Panc1 (cell line): ENCODE measurements at regions not wholly inside any gene's neighbourhood (a gene's known extent, or its start where the extent isn't known, plus 50 kb on each side); places are given as distances from the start of the nearest gene placed in this dataset.

Experiments
- ATAC-seq: fragments of 200-7000 bp; cut with Tn5 transposase; 2 replicates; pipeline ENCODE4 v1.9.1; 2020; ENCODE audit warnings: mild to moderate bottlenecking, moderate library complexity
- BruUV-seq: library from RNA; stranded (reverse); fragments of 400-500 nt; replicated peaks from 2 replicates; lab custom pipeline; 2021; lab: Mats Ljungman, UMichigan
- CTCF ChIA-PET: fragments of 300-600 bp; sonication (Branson Sonifier 250); formaldehyde crosslinking; loops from one replicate; lab custom pipeline; 2022; ENCODE audit warnings: antibody characterized with exemption; lab: Charles Lee
- POLR2A ChIA-PET: fragments of 300-600 bp; sonication (Branson Sonifier 250); formaldehyde crosslinking; loops from one replicate; lab custom pipeline; 2022; ENCODE audit warnings: antibody characterized with exemption; lab: Charles Lee
- DNase-seq: peaks from one replicate; pipeline ENCODE4 v3.0.0-alpha.2; 2010; ENCODE audit warnings: low read depth, low spot score
- H3K27ac ChIP-seq: 2 replicates; pipeline ENCODE4 v1.5.1; 2011; ENCODE audit warnings: mild to moderate bottlenecking, low read length, inconsistent platforms
- H3K27me3 ChIP-seq: fragments of 200-500 bp; sonication (Bioruptor generic); 2 replicates; pipeline ENCODE4 v1.6.0; 2014; ENCODE audit warnings: low read length, inconsistent platforms; ENCODE audit not compliant: control insufficient read depth, insufficient read depth
- H3K36me3 ChIP-seq: fragments of 200-500 bp; sonication (Bioruptor generic); 2 replicates; pipeline ENCODE4 v1.5.1; 2014; ENCODE audit warnings: inconsistent platforms, mild to moderate bottlenecking, low read length, moderate library complexity; ENCODE audit not compliant: control insufficient read depth, insufficient read depth
- H3K4me1 ChIP-seq: 2 replicates; pipeline ENCODE4 v1.5.1; 2011; ENCODE audit warnings: inconsistent platforms, mild to moderate bottlenecking, low read length, moderate library complexity; ENCODE audit not compliant: control insufficient read depth, insufficient read depth
- H3K4me3 ChIP-seq, 2 experiments: 2 replicates each; pipeline ENCODE4 v1.5.1; 2011 to 2012; ENCODE audit warnings: low read depth in 2 of 2, low read length in 2 of 2, mild to moderate bottlenecking in 2 of 2, inconsistent platforms in 1 of 2, moderate library complexity in 1 of 2
- H3K9me3 ChIP-seq: fragments of 200-500 bp; sonication (Bioruptor generic); 2 replicates; pipeline ENCODE4 v1.5.1; 2014; ENCODE audit warnings: low read depth, mild to moderate bottlenecking, inconsistent platforms, low read length, moderate library complexity; ENCODE audit not compliant: control insufficient read depth, insufficient read depth
- CTCF ChIP-seq: fragments of 450-650 bp; IDR thresholded peaks from 2 replicates; pipeline ENCODE4 v1.5.1; 2017; ENCODE audit warnings: mild to moderate bottlenecking
- POLR2AphosphoS5 ChIP-seq: IDR thresholded peaks from 2 replicates; pipeline ENCODE4 v1.6.1; 2012; ENCODE audit warnings: mild to moderate bottlenecking, low read depth, low read length, moderate library complexity
- REST ChIP-seq, 2 experiments: IDR thresholded peaks; 2 replicates each; pipeline ENCODE4 v1.6.1; 2011 to 2012; ENCODE audit warnings: low read depth in 2 of 2, control low read depth in 1 of 2, low read length in 1 of 2, mild to moderate bottlenecking in 1 of 2, moderate library complexity in 1 of 2; ENCODE audit not compliant: insufficient read depth in 1 of 2
- SIN3A ChIP-seq: IDR thresholded peaks from 2 replicates; pipeline ENCODE4 v1.6.1; 2012; ENCODE audit warnings: low read depth, mild to moderate bottlenecking, low read length, moderate library complexity, borderline replicate concordance; ENCODE audit not compliant: insufficient read depth
- TCF7L2 ChIP-seq: IDR thresholded peaks from 2 replicates; pipeline ENCODE4 v1.6.1; 2011; ENCODE audit warnings: mild to moderate bottlenecking, low read depth, low read length, inconsistent platforms
- in situ Hi-C: cut with HindIII; loops from 2 replicates; pipeline ENCODE4 v1.10.0; 2016; ENCODE audit warnings: low sequenced_read_pairs, low pct_unique_long_range_greater_than_20kb
- intact Hi-C: fragments of 100-400 bp; cut with micrococcal nuclease; formaldehyde crosslinking; loops from one replicate; pipeline ENCODE4 v1.10.0; 2022; ENCODE audit not compliant: unreplicated experiment

GRCh38 chr11:127393460-127393997 lies 393.0 kb upstream of the KIRREL3 start:
- no peaks in the 10 kb centered on the region for H3K36me3 ChIP-seq
- H3K27ac ChIP-seq, result no peak overlapping the region
- no peak for ATAC-seq
- H3K9me3 ChIP-seq, result no peaks in the 10 kb centered on the region
- H3K4me1 ChIP-seq, result no peaks in the 10 kb centered on the region
- H3K27me3 ChIP-seq, result no peaks in the 10 kb centered on the region
- intact Hi-C loops (no loop called here), in situ Hi-C loops (no loop called here)
- ChIA-PET POLR2A (interaction anchor here (0.6 kb wide), 1 partner anchor 1124 kb away, joined by 9 read pairs; no protein-coding TSS in a partner anchor), CTCF (no interaction called here)
- BruUV-seq, result no TSS peak
- TF ChIP-seq SIN3A (no peak), CTCF (no peak), TCF7L2 (no peak), REST (IDR thresholded peaks at IDR 0.05; ENCODE audit: insufficient read depth in 1 of 2, low read depth in 2 of 2, low read length in 1 of 2) (no peak), POLR2AphosphoS5 (no peak)
- DNase-seq, result no peak
- no peak overlapping the region for H3K4me3 ChIP-seq

- no peak overlapping the region for H3K27ac ChIP-seq
- in situ Hi-C loops, result no loop called here
- no TSS peak for BruUV-seq
- no peaks in the 10 kb centered on the region for H3K27me3 ChIP-seq
- H3K9me3 ChIP-seq, result no peaks in the 10 kb centered on the region
- intact Hi-C loops, result no loop called here
- POLR2A ChIA-PET, result no interaction called here
- ATAC-seq, result no peak
- CTCF ChIA-PET, result no interaction called here
- no peak for DNase-seq
- no peaks in the 10 kb centered on the region for H3K36me3 ChIP-seq
- H3K4me3 ChIP-seq, result no peak overlapping the region
- no peaks in the 10 kb centered on the region for H3K4me1 ChIP-seq
- no peak for TF ChIP-seq POLR2AphosphoS5
- TF ChIP-seq REST (IDR thresholded peaks at IDR 0.05; ENCODE audit: insufficient read depth in 1 of 2, low read depth in 2 of 2, low read length in 1 of 2), result no peak
- no peak for TF ChIP-seq TCF7L2
- TF ChIP-seq CTCF, result no peak
- TF ChIP-seq SIN3A, result no peak
Observed at GRCh38 chr11:127392575-127392974, 392.0 kb upstream of the KIRREL3 start.
